Activated naive CD8-positive, alpha-beta T cell treated with anti-CD3 and anti-CD28 coated beads, Interleukin-2, amount 10 ng/mL, durations not matched to agents 7 days and 5 days (primary cell): ENCODE measurements at regions not wholly inside any gene's neighbourhood (a gene's known extent, or its start where the extent isn't known, plus 50 kb on each side); places are given as distances from the start of the nearest gene placed in this dataset.
"Not testable (repeated sequence)": the region's sequence is repeated elsewhere in the genome, so short reads cannot be mapped to it uniquely, and the experiment has no call there.

ENCODE experiments used
- ATAC-seq: fragments of 150-1000 bp; cut with Tn5 transposase; one replicate; pipeline ENCODE4 v1.10.0; 2021; ENCODE audit warnings: low read depth, moderate library complexity
- POLR2A ChIA-PET: fragments of 350-600 bp; sonication (Branson Sonifier 250); formaldehyde crosslinking; loops from one replicate; lab custom pipeline; 2021; ENCODE audit warnings: antibody characterized with exemption; lab: Charles Lee
- DNase-seq: peaks from one replicate; pipeline ENCODE4 v3.0.0; 2021
- H3K27ac Mint-ChIP-seq: one replicate; pipeline ENCODE4 v1.8.0; 2022; ENCODE audit warnings: mild to moderate bottlenecking, mixed read lengths
- H3K27me3 Mint-ChIP-seq: one replicate; pipeline ENCODE4 v1.8.0; 2022; ENCODE audit warnings: mild to moderate bottlenecking, moderate library complexity, mixed read lengths
- H3K36me3 Mint-ChIP-seq: one replicate; pipeline ENCODE4 v1.8.0; 2021; ENCODE audit warnings: mild to moderate bottlenecking, mixed read lengths
- H3K4me1 Mint-ChIP-seq: one replicate; pipeline ENCODE4 v1.8.0; 2021; ENCODE audit warnings: mixed read lengths
- H3K4me3 Mint-ChIP-seq: one replicate; pipeline ENCODE4 v1.8.0; 2022; ENCODE audit warnings: mild to moderate bottlenecking, moderate library complexity, mixed read lengths
- H3K9me3 Mint-ChIP-seq: one replicate; pipeline ENCODE4 v1.8.0; 2021; ENCODE audit warnings: mixed read lengths

DNA sequence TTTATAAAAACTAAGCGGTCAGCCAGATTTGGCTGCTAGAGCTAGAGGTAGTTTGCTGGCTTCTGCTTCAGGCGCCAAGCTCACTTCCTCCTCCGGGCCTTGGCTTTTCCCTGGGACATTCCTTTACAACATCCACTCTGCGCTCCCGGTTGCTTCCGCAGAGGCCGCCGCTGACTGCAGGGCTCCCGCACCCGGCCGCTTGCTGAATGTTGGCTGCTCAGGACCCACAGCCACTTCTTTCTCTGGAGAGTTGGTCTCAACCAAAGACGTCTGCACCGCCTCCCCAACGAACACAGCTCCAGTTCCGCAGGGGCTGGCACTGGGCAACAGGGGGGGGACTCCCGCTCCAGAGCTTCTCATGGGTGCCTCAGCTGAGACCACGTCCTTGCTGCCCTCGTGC, 282.8 kb downstream of the TFAP2C start:
- no peaks in the 10 kb centered on the region for H3K36me3 Mint-ChIP-seq
- no peaks in the 10 kb centered on the region for H3K4me1 Mint-ChIP-seq
- no peaks in the 10 kb centered on the region for H3K9me3 Mint-ChIP-seq
- DNase-seq = no peak
- H3K4me3 Mint-ChIP-seq = no peak overlapping the region
- H3K27ac Mint-ChIP-seq = no peak overlapping the region
- POLR2A ChIA-PET = no interaction called here
- ATAC-seq = no peak
- H3K27me3 Mint-ChIP-seq = peaks cover 3% of the 10 kb centered on the region

- DNase-seq = no peak
- no peaks in the 10 kb centered on the region for H3K4me1 Mint-ChIP-seq
- POLR2A ChIA-PET = interaction anchor here (0.7 kb wide), 1 partner anchor 776 kb away, joined by 4 read pairs; no protein-coding TSS in a partner anchor
- no peak overlapping the region for H3K27ac Mint-ChIP-seq
- no peak overlapping the region for H3K4me3 Mint-ChIP-seq
- no peak for ATAC-seq
- H3K9me3 Mint-ChIP-seq = no peaks in the 10 kb centered on the region
- H3K36me3 Mint-ChIP-seq = no peaks in the 10 kb centered on the region
- H3K27me3 Mint-ChIP-seq = peaks cover 5% of the 10 kb centered on the region
Observed at GRCh38 chr20:56914532-56914931, 285.4 kb downstream of the TFAP2C start.

GRCh38 chr20:56916345-56916622, 287.2 kb downstream of the TFAP2C start:
- Mint-ChIP-seq H3K9me3 (no peaks in the 10 kb centered on the region), H3K27me3 (peaks cover 2% of the 10 kb centered on the region), H3K27ac (no peak overlapping the region), H3K36me3 (no peaks in the 10 kb centered on the region), H3K4me3 (no peak overlapping the region), H3K4me1 (no peaks in the 10 kb centered on the region)
- DNase-seq = no peak
- POLR2A ChIA-PET = no interaction called here
- ATAC-seq = no peak

DNA sequence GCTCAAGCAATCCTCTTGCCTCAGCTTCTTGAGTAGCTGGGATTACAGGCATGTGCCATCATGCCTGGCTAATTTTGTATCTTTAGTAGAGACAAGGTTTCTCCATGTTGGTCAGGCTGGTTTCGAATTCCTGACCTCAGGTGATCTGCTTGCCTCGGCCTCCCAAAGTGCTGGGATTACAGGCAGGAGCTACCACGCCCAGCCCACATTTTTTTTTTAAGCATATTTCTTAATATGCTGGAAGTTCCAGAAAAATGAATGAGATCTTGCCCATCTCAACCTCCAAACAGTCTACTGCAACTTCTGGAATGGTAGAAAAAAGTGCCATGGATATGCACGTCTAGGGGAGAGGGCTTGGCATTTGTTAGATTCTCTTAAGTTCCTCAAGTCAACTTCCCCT, 290.9 kb downstream of the TFAP2C start:
- POLR2A ChIA-PET, H3K27ac Mint-ChIP-seq, DNase-seq, H3K4me1 Mint-ChIP-seq, H3K9me3 Mint-ChIP-seq, ATAC-seq, H3K36me3 Mint-ChIP-seq, H3K4me3 Mint-ChIP-seq: not testable (repeated sequence)
- H3K27me3 Mint-ChIP-seq = peaks cover 25% of the 10 kb centered on the region

GRCh38 chr20:56922497-56922896, 293.4 kb downstream of the TFAP2C start:
- H3K4me3 Mint-ChIP-seq = no peak overlapping the region
- peaks cover 47% of the 10 kb centered on the region for H3K27me3 Mint-ChIP-seq
- no peaks in the 10 kb centered on the region for H3K36me3 Mint-ChIP-seq
- DNase-seq (no peak), ATAC-seq (no peak)
- no peaks in the 10 kb centered on the region for H3K4me1 Mint-ChIP-seq
- H3K9me3 Mint-ChIP-seq = no peaks in the 10 kb centered on the region
- H3K27ac Mint-ChIP-seq = no peak overlapping the region
- POLR2A ChIA-PET = no interaction called here

GRCh38 chr20:56924292-56925081, 295.4 kb downstream of the TFAP2C start:
- H3K36me3 Mint-ChIP-seq = no peaks in the 10 kb centered on the region

GRCh38 chr20:56925082-56925830, 296.1 kb downstream of the TFAP2C start:
- POLR2A ChIA-PET = no interaction called here
- H3K4me3 Mint-ChIP-seq = peak overlapping the region; percentile 18
- peaks cover 68% of the 10 kb centered on the region for H3K27me3 Mint-ChIP-seq
- ATAC-seq (no peak), DNase-seq (peak; percentile 33)
- no peaks in the 10 kb centered on the region for H3K36me3 Mint-ChIP-seq
- no peaks in the 10 kb centered on the region for H3K9me3 Mint-ChIP-seq
- no peaks in the 10 kb centered on the region for H3K4me1 Mint-ChIP-seq
- no peak overlapping the region for H3K27ac Mint-ChIP-seq

More at GRCh38 chr20:56924292-56925081, 295.4 kb downstream of the TFAP2C start:
- Mint-ChIP-seq H3K4me3 (peak overlapping the region; percentile 18), H3K9me3 (no peaks in the 10 kb centered on the region), H3K27me3 (peaks cover 62% of the 10 kb centered on the region), H3K27ac (no peak overlapping the region), H3K4me1 (no peaks in the 10 kb centered on the region)
- ATAC-seq (no peak), DNase-seq (peak; percentile 30)
- POLR2A ChIA-PET = no interaction called here

GRCh38 chr20:56925831-56926170, 296.7 kb downstream of the TFAP2C start:
- Mint-ChIP-seq H3K27ac (peak overlapping the region; percentile 12), H3K27me3 (peaks cover 72% of the 10 kb centered on the region), H3K9me3 (no peaks in the 10 kb centered on the region), H3K36me3 (no peaks in the 10 kb centered on the region), H3K4me1 (no peaks in the 10 kb centered on the region), H3K4me3 (no peak overlapping the region)
- no peak for ATAC-seq
- POLR2A ChIA-PET = no interaction called here
- DNase-seq = no peak

DNA sequence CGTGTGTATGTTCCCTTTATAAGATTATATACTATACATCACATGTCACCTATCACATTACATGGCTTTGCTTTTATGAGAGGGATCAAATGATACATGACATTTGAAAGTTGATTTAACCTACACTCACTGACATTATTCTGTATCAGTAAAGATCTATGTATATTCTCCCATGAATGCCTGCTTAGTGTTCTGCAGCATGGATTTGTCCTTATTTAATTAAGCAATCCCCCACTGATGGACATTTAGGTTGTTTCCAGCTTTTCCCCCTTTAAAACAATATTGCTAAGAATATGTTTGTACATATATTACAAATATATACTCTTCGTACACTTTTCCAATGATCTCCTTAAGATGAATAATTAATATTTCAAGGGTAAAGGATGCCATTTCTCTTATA, 297.4 kb downstream of the TFAP2C start:
- no peak overlapping the region for H3K4me3 Mint-ChIP-seq
- no peaks in the 10 kb centered on the region for H3K36me3 Mint-ChIP-seq
- no peaks in the 10 kb centered on the region for H3K4me1 Mint-ChIP-seq
- H3K9me3 Mint-ChIP-seq = no peaks in the 10 kb centered on the region
- ATAC-seq = no peak
- DNase-seq = no peak
- no peak overlapping the region for H3K27ac Mint-ChIP-seq
- POLR2A ChIA-PET = no interaction called here
- H3K27me3 Mint-ChIP-seq = peaks cover 70% of the 10 kb centered on the region

GRCh38 chr20:56927127-56927526, 298.0 kb downstream of the TFAP2C start:
- DNase-seq (no peak), ATAC-seq (no peak)
- Mint-ChIP-seq H3K4me3 (no peak overlapping the region), H3K27me3 (peaks cover 69% of the 10 kb centered on the region), H3K4me1 (no peaks in the 10 kb centered on the region), H3K9me3 (no peaks in the 10 kb centered on the region), H3K36me3 (no peaks in the 10 kb centered on the region), H3K27ac (no peak overlapping the region)
- POLR2A ChIA-PET = no interaction called here

GRCh38 chr20:56928007-56928406, 298.9 kb downstream of the TFAP2C start:
- no peaks in the 10 kb centered on the region for H3K36me3 Mint-ChIP-seq
- POLR2A ChIA-PET = no interaction called here

DNA sequence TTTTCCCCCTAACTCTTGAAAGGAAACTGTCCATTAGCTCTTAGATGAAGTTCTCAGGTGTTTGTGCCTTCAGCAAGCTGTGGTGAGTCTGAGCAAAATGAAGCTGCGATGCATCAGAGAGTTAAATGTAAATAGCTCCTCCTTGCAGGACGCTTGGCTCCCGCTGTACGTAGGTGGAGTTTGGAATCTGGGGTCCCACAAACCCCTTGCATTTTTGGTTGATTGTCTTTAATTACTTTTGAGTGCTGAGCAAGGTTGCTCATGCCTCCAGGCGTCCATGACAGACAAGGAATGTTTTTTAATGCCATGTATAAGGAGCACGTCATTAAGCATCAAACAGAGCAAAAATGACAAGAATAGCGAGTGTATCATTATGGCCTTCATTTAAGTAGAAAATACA, 300.5 kb downstream of the TFAP2C start:
- peaks cover 53% of the 10 kb centered on the region for H3K27me3 Mint-ChIP-seq
- ATAC-seq = no peak
- DNase-seq = no peak
- H3K4me3 Mint-ChIP-seq = no peak overlapping the region
- no peaks in the 10 kb centered on the region for H3K36me3 Mint-ChIP-seq
- H3K4me1 Mint-ChIP-seq = no peaks in the 10 kb centered on the region
- H3K9me3 Mint-ChIP-seq = no peaks in the 10 kb centered on the region
- H3K27ac Mint-ChIP-seq = no peak overlapping the region
- POLR2A ChIA-PET = no interaction called here

More at GRCh38 chr20:56928007-56928406, 298.9 kb downstream of the TFAP2C start:
- DNase-seq (no peak), ATAC-seq (no peak)
- no peak overlapping the region for H3K27ac Mint-ChIP-seq
- H3K27me3 Mint-ChIP-seq = peaks cover 69% of the 10 kb centered on the region
- no peak overlapping the region for H3K4me3 Mint-ChIP-seq
- H3K9me3 Mint-ChIP-seq = no peaks in the 10 kb centered on the region
- H3K4me1 Mint-ChIP-seq = no peaks in the 10 kb centered on the region

DNA sequence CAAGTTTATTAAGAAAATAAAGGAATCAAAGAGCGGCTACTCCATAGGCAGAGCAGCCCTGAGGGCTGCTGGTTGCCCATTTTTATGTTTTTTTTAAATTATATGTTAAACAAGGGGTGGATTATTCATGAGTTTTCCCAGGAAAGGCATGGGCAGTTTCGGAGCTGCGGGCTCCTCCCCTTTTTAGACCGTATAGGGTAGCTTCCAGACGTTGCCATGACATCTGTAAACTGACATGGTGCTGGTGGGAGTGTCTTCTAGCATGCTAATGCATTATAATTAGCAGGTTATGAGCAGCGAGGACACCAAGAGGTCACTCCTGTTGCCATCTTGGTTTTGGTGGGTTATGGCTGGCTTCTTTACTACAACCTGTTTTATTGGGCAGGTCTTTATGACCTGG, 301.8 kb downstream of the TFAP2C start:
- H3K4me1 Mint-ChIP-seq = no peaks in the 10 kb centered on the region

More for the DNA sequence above, 301.8 kb downstream of the TFAP2C start:
- Mint-ChIP-seq H3K27me3 (peaks cover 43% of the 10 kb centered on the region), H3K27ac (no peak overlapping the region), H3K9me3 (no peaks in the 10 kb centered on the region), H3K4me3 (no peak overlapping the region), H3K36me3 (no peaks in the 10 kb centered on the region)
- no peak for ATAC-seq
- no peak for DNase-seq
- POLR2A ChIA-PET = no interaction called here
